Keratinocyte (primary cell): ENCODE measurements at regions not wholly inside any gene's neighbourhood (a gene's known extent, or its start where the extent isn't known, plus 50 kb on each side); places are given as distances from the start of the nearest gene placed in this dataset.

Experiments
- CTCF ChIP-seq, 3 experiments: IDR thresholded peaks in 1 of 3; conservative IDR thresholded peaks in 1 of 3; optimal IDR thresholded peaks in 1 of 3; 2 replicates in 2 of 3; 3 replicates in 1 of 3; pipeline versions ENCODE3 to v1.5.1; 2011; ENCODE audit warnings: low read length in 3 of 3, mild to moderate bottlenecking in 3 of 3, moderate library complexity in 2 of 3, control low read depth in 1 of 3, inconsistent platforms in 1 of 3; ENCODE audit not compliant: insufficient read depth in 2 of 3; ENCODE audit errors: extremely low read depth in 1 of 3
- EZH2 ChIP-seq: IDR thresholded peaks from one replicate; pipeline ENCODE4 v1.6.1; 2012; ENCODE audit warnings: inconsistent platforms, mild to moderate bottlenecking, low read length, moderate library complexity

GRCh38 chr1:87428367-87428766, 99.7 kb downstream of the LMO4 start:
- no peak for TF ChIP-seq CTCF (optimal IDR thresholded peaks at IDR 0.05 in 1 of 3, IDR thresholded peaks at IDR 0.05 in 1 of 3, conservative IDR thresholded peaks at IDR 0.05 in 1 of 3; ENCODE audit: extremely low read depth in 1 of 3, insufficient read depth in 2 of 3, low read length in 3 of 3)
- TF ChIP-seq EZH2: no peak
